Activated naive CD8-positive, alpha-beta T cell treated with anti-CD3 and anti-CD28 coated beads, Interleukin-2, amount 50 U/mL, for 24 hours (primary cell): ENCODE measurements at regions not wholly inside any gene's neighbourhood (a gene's known extent, or its start where the extent isn't known, plus 50 kb on each side); places are given as distances from the start of the nearest gene placed in this dataset.
"Not testable (repeated sequence)": the region's sequence is repeated elsewhere in the genome, so short reads cannot be mapped to it uniquely, and the experiment has no call there.

Experiments used
- ATAC-seq: fragments of 150-1000 bp; cut with Tn5 transposase; one replicate; pipeline ENCODE4 v1.10.0; 2021
- DNase-seq: peaks from one replicate; pipeline ENCODE4 v3.0.0; 2021
- H3K27ac Mint-ChIP-seq: one replicate; pipeline ENCODE4 v1.8.0; 2021; ENCODE audit warnings: mild to moderate bottlenecking, mixed read lengths
- H3K27me3 Mint-ChIP-seq: one replicate; pipeline ENCODE4 v1.8.0; 2021; ENCODE audit warnings: mixed read lengths
- H3K36me3 Mint-ChIP-seq: one replicate; pipeline ENCODE4 v1.8.0; 2021; ENCODE audit warnings: low read depth, mixed read lengths
- H3K4me1 Mint-ChIP-seq: one replicate; pipeline ENCODE4 v1.8.0; 2021; ENCODE audit warnings: mixed read lengths
- H3K4me3 Mint-ChIP-seq: one replicate; pipeline ENCODE4 v1.8.0; 2021; ENCODE audit warnings: mild to moderate bottlenecking, moderate library complexity, mixed read lengths
- H3K9me3 Mint-ChIP-seq: one replicate; pipeline ENCODE4 v1.8.0; 2021; ENCODE audit warnings: mixed read lengths

DNA sequence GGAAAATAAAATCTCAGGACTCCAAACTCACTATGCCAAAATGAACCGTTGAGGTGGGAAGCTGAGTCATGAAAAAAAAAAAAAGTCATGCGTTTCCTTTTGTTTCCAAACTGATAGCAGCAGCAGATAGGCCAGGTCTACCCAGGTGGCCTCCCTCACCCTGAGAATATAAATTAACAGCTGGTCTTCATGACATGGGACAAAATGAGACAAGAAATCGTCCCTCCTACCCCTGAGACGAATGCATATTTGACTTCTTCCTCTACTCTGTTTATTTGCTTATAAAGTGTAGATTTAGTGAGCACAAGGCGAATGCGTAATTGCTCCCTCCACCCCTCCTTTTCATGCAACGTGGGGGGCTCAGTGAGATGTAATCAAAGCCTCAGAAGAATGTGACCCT lies 204.3 kb downstream of the TMEM121 start:
- not testable (repeated sequence) for ATAC-seq, DNase-seq, H3K9me3 Mint-ChIP-seq, H3K36me3 Mint-ChIP-seq, H3K27ac Mint-ChIP-seq, H3K4me1 Mint-ChIP-seq, H3K4me3 Mint-ChIP-seq, H3K27me3 Mint-ChIP-seq

DNA sequence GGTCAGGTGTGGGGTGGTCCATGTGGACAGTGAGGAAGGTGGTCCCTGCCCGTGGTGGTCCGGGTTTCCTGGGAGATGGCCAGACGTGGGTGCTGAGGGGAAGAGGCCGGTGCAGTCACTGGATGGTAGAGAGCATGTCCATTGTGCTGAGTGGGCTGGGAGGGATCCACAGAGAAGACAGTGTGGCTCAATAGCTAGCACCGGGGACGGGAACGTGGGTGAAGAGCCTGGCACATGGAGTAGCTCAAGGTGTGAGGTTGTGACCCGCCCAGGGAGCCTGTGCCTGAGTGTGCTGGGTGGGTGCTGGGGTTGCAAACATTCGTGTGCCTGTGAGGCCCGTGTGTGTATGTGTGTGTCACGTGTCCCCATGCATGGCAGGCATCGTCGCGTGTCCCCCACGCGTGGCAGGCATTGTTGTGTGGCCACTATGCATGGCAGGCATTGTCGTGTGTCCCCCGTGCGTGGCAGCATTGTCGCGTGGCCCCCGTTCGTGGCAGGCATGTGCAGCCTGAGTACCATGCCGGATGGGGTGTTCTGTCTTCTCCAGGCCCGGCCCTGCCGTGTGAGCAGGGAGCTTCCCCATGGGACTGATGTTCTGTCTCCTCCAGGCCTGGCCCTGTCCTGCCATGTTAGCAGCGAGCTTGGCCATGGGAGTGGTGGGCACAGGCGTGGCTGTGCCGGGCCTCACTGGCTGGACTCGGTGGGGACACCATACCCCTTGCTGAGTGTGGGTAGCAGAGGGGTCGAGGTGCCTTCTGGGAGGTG lies 205.0 kb downstream of the TMEM121 start:
- not testable (repeated sequence) for H3K36me3 Mint-ChIP-seq, H3K9me3 Mint-ChIP-seq, DNase-seq, H3K27ac Mint-ChIP-seq, H3K27me3 Mint-ChIP-seq, H3K4me1 Mint-ChIP-seq, ATAC-seq, H3K4me3 Mint-ChIP-seq

DNA sequence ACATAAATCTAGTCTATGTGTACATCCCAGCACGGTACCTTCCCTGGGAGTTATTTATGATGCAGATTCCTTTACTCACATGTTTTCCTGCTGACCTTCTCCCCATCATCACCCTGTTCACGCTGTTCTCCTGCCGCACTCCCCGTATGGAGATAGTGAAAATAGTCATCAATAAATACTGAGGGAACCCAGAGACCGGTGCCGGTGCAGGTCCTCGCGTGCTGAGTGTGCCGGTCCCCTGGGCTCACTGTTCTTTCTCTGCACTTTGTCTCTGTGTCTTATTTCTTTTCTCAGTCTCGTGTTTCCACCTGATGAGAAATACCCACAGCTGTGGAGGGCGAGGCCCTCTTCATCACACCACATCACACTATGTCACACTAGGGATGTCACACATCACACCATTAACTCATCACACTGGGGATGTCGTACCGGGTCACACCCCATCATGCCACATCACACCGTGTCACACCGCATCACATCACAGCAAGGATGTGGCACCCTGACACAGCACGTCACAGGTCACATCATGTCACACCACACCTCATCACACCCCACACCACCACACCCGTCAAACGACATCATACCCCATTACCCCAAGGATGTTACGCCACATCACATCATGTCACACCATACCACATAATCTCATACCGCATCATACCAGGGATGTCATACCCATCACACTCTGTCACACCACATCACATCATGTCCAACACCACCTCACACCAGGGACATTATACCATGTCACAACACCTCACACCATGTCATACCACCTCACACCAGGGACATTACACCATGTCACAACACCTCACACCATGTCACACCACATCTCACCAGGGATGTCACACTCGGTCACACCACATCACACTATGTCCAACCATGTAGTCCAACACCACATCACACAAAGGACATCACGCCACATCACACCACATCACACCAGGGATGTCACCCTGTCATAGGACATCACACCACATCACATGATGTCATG lies 207.0 kb downstream of the TMEM121 start:
- no peak for DNase-seq
- ATAC-seq = peak; percentile 34
- no peak overlapping the region for H3K4me3 Mint-ChIP-seq
- no peak overlapping the region for H3K27ac Mint-ChIP-seq
- no peaks in the 10 kb centered on the region for H3K4me1 Mint-ChIP-seq
- H3K9me3 Mint-ChIP-seq = no peaks in the 10 kb centered on the region
- H3K27me3 Mint-ChIP-seq = peaks cover 2% of the 10 kb centered on the region
- no peaks in the 10 kb centered on the region for H3K36me3 Mint-ChIP-seq

DNA sequence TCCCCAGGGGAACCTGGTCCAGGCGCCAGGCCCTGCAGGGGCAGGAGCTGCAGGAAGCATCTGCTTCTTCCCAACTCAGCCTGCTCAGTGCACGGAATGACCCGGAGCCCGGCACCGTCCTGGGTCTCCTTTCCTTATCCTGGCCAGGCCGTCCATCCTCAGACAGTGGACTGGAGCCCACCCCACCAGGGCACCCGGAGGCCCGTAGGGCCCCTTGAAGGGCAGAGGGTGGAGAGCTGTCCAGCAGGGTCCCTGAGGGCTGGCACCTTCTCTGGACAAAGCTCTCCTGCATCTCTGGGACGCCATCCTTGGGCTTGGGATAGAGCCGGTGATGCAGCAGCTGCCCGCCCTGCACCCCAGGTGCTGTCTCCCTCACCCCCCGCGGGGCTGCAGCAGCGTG lies 207.9 kb downstream of the TMEM121 start:
- not testable (repeated sequence) for H3K27me3 Mint-ChIP-seq, DNase-seq, H3K9me3 Mint-ChIP-seq, H3K4me1 Mint-ChIP-seq, H3K36me3 Mint-ChIP-seq, H3K27ac Mint-ChIP-seq, ATAC-seq, H3K4me3 Mint-ChIP-seq

DNA sequence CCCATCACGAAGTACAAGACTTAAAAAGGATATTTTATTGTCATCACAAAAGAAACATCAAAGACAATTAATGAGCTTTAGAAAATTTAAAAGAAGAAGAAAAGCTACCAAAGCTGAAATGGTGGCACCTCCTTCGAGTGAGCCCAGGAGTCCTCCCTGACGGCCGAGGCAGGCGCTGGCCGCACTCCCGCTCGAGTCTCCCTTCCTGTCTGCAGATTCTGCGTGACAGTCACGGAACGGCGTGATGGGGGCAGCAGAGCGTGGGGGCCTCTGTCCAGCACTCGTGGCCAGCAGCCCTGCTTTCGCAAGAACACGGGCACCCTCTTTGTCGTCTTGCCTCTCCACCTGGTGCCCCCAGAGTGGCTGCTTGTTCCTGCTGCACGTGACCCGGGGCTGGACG lies 209.9 kb downstream of the TMEM121 start:
- H3K4me3 Mint-ChIP-seq, H3K4me1 Mint-ChIP-seq, H3K36me3 Mint-ChIP-seq, H3K27ac Mint-ChIP-seq, H3K27me3 Mint-ChIP-seq, H3K9me3 Mint-ChIP-seq, DNase-seq, ATAC-seq: not testable (repeated sequence)

DNA sequence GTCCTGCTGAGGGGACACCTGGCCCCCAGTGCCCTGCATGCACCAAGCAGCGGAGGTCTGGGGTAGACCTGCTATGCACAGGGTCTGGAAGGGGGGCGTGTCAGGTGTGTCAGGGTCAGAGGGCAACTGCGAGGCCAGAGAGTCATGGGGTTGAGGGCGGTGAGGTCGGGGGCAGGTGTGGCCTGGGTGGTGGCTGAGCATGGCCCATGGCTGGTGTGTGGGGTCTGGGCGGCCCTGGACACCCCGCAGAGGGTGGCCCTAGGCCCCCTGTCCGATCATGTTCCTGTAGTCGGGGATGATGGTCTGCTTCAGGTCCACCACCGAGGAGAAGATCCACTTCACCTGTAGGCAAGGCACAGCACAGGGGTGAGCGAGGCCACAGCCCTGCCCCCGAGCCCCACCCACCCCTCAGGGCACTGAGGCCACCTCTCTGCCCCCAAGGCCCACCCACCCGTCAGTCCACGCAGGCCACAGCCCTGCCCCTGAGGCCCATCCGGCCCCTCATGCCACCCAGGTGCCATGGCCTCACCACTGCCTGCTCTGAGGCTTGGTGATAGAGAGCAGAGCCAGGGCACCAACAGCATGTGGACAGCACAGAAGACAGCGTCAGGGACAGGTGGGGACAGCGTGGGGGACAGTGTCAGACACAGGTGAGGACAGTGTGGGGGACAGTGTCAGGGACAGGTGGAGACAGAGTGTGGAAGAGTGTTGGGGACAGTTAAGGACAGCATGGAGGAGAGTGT lies 211.3 kb downstream of the TMEM121 start:
- Mint-ChIP-seq H3K36me3 (no peaks in the 10 kb centered on the region), H3K27me3 (no peaks in the 10 kb centered on the region), H3K4me3 (no peak overlapping the region), H3K4me1 (no peaks in the 10 kb centered on the region), H3K9me3 (no peaks in the 10 kb centered on the region), H3K27ac (no peak overlapping the region)
- ATAC-seq = no peak
- DNase-seq = no peak

DNA sequence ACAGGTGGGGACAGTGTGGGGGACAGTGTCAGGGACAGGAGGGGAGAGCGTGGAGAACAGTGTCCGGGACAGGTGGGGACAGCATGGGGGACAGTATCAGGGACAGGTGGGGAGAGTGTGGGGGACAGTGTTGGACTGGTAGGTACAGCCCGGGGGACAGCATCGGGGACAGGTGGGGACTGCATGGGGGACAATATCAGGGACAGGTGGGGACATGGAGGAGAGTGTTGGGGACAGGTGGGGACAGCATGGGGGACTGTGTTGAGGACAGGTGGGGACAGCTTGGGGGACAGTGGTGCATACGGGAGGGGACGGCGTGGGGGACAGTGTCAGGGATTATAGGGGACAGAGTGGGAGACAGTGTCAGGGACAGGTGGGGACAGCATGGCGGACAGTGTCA lies 212.3 kb downstream of the TMEM121 start:
- no peak for ATAC-seq
- Mint-ChIP-seq H3K4me1 (no peaks in the 10 kb centered on the region), H3K36me3 (no peaks in the 10 kb centered on the region), H3K27me3 (no peaks in the 10 kb centered on the region), H3K9me3 (no peaks in the 10 kb centered on the region), H3K4me3 (no peak overlapping the region), H3K27ac (no peak overlapping the region)
- no peak for DNase-seq

DNA sequence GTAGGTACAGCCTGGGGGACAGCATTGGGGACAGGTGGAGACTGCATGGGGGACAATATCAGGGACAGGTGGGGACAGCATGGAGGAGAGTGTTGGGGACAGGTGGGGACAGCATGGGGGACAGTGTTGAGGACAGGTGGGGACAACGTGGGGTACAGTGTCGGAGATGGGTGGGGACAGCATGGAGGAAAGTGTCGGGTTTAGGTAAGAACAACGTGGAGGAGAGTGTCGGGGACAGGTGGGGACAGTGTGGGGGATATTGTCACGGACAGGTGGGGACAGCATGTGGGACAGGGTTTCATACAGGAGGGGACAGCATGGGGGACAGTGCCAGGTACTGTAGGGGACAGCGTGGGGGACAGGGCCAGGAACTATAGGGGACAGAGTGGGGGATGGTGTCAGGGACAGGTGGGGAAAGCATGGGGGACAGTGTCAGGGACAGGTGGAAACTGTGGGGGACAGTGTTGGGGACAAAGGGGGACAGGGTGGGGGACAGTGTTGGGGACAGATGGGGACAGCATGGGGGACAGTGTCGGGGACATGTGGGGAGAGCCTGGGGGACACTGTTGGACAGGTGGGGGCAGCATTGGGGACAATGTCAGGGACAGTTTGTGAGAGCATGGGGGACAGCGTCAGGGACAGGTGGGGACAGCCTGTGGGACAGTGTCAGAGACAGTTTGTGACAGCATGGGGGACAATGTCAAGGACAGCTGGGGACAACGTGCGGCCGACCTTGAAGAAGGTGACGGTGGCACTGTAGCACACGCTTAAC lies 213.1 kb downstream of the TMEM121 start:
- no peak for DNase-seq
- no peaks in the 10 kb centered on the region for H3K27me3 Mint-ChIP-seq
- H3K4me3 Mint-ChIP-seq = no peak overlapping the region
- peak; percentile 22 for ATAC-seq
- H3K27ac Mint-ChIP-seq = no peak overlapping the region
- H3K4me1 Mint-ChIP-seq = no peaks in the 10 kb centered on the region
- H3K36me3 Mint-ChIP-seq = no peaks in the 10 kb centered on the region
- H3K9me3 Mint-ChIP-seq = no peaks in the 10 kb centered on the region

DNA sequence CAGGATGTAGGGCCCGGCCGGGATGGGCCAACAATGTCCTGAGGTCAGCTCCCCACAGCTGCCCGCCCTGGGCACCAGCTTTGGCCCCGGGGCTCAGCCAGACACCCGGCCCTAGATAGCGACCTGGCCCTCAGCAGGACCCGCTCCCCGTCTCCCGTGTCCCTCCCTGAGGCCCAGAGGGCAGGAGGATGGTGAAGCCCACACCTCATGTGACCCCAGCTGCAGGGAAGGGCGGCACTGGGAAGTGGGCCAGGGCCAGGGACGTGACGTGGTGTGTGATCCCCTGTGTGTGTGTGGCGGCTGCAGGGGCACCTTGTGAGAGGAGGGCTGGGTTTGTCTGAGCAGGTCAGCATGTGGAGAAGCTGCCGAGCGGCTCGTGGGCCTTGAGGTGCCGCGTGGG lies 213.9 kb downstream of the TMEM121 start:
- H3K9me3 Mint-ChIP-seq, H3K36me3 Mint-ChIP-seq, ATAC-seq, H3K4me3 Mint-ChIP-seq, H3K27me3 Mint-ChIP-seq, DNase-seq, H3K27ac Mint-ChIP-seq, H3K4me1 Mint-ChIP-seq: not testable (repeated sequence)

DNA sequence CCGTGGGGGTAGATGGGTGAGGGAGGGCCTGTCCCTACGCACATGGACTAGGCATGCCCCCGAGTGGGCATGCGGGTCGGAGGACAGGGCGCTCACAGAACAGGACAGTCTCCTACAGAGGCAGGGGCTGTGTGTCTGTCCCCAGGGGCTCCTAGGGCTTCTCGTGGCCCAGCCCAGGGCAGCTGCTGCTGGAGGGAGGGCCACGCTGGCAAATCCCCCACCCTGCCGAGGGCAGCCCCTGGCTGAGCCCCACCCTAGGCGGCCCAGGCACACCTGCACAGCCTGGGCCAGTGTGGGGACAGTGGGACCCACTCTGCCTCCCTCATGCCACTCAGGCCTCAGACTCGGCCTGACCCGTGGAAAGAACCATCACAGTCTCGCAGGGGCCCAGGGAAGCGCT lies 214.6 kb downstream of the TMEM121 start:
- not testable (repeated sequence) for H3K27ac Mint-ChIP-seq, H3K36me3 Mint-ChIP-seq, DNase-seq, H3K27me3 Mint-ChIP-seq, ATAC-seq, H3K9me3 Mint-ChIP-seq, H3K4me1 Mint-ChIP-seq, H3K4me3 Mint-ChIP-seq

DNA sequence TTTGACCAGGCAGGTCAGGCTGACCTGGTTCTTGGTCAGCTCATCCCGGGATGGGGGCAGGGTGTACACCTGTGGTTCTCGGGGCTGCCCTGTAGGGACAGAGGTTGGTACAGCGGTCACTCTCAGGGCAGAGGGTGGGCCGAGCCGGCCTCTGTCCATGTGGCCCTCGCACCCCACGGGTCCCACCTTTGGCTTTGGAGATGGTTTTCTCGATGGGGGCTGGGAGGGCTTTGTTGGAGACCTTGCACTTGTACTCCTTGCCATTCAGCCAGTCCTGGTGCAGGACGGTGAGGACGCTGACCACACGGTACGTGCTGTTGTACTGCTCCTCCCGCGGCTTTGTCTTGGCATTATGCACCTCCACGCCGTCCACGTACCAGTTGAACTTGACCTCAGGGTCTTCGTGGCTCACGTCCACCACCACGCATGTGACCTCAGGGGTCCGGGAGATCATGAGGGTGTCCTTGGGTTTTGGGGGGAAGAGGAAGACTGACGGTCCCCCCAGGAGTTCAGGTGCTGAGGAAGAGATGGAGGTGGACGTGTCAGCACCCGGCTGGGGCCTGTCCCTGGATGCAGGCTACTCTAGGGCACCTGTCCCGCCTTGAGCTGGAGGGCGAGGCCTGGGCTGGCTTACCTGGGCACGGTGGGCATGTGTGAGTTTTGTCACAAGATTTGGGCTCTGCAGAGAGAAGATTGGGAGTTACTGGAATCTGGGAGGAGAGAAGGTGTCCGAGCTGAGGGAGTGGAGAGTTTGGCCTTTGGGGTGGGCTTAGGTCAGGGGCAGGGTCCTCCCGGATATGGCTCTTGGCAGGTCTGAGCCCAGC lies 215.5 kb downstream of the TMEM121 start:
- not testable (repeated sequence) for H3K4me1 Mint-ChIP-seq, H3K4me3 Mint-ChIP-seq, H3K27ac Mint-ChIP-seq, H3K27me3 Mint-ChIP-seq, DNase-seq, H3K36me3 Mint-ChIP-seq, H3K9me3 Mint-ChIP-seq, ATAC-seq

DNA sequence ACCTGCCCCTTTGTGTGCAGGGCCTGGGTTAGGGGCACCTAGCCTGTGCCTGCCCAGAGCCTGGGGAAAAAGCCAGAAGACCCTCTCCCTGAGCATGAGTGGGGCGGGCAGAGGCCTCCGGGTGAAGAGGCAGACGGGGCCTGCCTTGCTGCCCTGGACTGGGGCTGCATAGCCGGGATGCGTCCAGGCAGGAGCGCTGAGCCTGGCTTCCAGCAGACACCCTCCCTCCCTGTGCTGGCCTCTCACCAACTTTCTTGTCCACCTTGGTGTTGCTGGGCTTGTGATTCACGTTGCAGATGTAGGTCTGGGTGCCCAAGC lies 216.1 kb downstream of the TMEM121 start:
- H3K4me1 Mint-ChIP-seq = no peaks in the 10 kb centered on the region
- ATAC-seq (no peak), DNase-seq (no peak)
- no peaks in the 10 kb centered on the region for H3K9me3 Mint-ChIP-seq
- H3K36me3 Mint-ChIP-seq = no peaks in the 10 kb centered on the region
- H3K4me3 Mint-ChIP-seq = no peak overlapping the region
- H3K27ac Mint-ChIP-seq = no peak overlapping the region
- H3K27me3 Mint-ChIP-seq = no peaks in the 10 kb centered on the region

DNA sequence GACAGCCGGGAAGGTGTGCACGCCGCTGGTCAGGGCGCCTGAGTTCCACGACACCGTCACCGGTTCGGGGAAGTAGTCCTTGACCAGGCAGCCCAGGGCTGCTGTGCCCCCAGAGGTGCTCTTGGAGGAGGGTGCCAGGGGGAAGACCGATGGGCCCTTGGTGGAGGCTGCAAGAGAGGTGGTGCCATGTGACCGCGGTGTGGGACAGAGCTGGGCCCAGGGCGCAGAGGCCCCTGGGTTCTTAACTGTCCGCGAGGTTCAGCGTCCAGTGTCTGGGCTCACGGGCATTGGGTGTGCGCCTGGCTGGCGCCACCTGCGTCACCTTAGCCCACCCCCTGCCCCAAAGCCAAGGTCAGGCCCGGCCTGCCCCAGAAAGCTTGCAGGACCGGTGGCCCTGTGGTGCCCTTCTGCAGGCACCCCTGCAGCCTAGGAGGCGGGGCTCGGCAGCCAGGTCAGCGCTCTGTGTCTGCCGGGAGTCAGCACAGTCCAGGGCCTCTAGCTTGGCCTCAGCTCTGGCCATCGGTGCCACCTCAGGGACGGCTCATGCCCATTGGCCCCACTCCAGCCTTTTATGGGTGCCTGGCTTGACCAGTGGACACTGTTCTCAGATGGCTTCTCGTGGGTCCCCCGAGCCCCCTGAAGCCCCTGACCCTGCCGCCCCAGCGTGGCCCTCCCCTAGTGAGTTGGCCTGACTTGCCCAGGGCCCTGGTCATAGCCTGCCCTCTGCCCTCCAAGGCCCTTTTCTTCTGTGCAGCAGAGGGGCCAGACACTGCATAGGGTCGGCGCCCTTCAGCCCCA lies 216.7 kb downstream of the TMEM121 start:
- not testable (repeated sequence) for H3K27me3 Mint-ChIP-seq, H3K36me3 Mint-ChIP-seq, ATAC-seq, DNase-seq, H3K4me3 Mint-ChIP-seq, H3K9me3 Mint-ChIP-seq, H3K27ac Mint-ChIP-seq, H3K4me1 Mint-ChIP-seq
